Thyroid gland (tissue), 4 donors: ENCODE measurements at regions not wholly inside any gene's neighbourhood (a gene's known extent, or its start where the extent isn't known, plus 50 kb on each side); places are given as distances from the start of the nearest gene placed in this dataset.
"Not testable (repeated sequence)": the region's sequence is repeated elsewhere in the genome, so short reads cannot be mapped to it uniquely, and the experiment has no call there.

Experiments
- DNase-seq, 2 donors: peaks; one replicate each; pipeline ENCODE4 v3.0.0-alpha.2; 2019
- H3K27ac ChIP-seq, 3 donors: fragments of 200-600 bp; sonication (generic); 1 replicate in 2 of 3; 2 replicates in 1 of 3; pipeline ENCODE4 v1.5.1; 2016 to 2019; ENCODE audit warnings: mild to moderate bottlenecking in 1 of 3, moderate library complexity in 1 of 3
- H3K27me3 ChIP-seq: fragments of 200-600 bp; sonication (generic); one replicate; pipeline ENCODE4 v1.5.1; 2019
- H3K36me3 ChIP-seq, 2 donors: fragments of 200-600 bp; sonication (generic); one replicate each; pipeline ENCODE4 v1.5.1; 2016 to 2019
- H3K4me1 ChIP-seq, 2 donors: fragments of 200-600 bp; sonication (generic); one replicate each; pipeline ENCODE4 v1.5.1; 2017 to 2019
- H3K4me3 ChIP-seq, 3 donors: fragments of 200-600 bp; sonication (generic); replicated peaks in 1 of 3; 1 replicate in 2 of 3; 2 replicates in 1 of 3; pipeline ENCODE4 v1.5.1; 2016; ENCODE audit warnings: mild to moderate bottlenecking in 1 of 3
- H3K9me3 ChIP-seq: fragments of 200-600 bp; sonication (generic); one replicate; pipeline ENCODE4 v1.5.1; 2017
- CTCF ChIP-seq, 6 experiments: fragments of 200-600 bp in 3 of 6; fragments of 450-650 bp in 3 of 6; sonication (generic) in 3 of 6; IDR thresholded peaks; one replicate each; pipeline ENCODE4 v1.5.1; 2016 to 2019; ENCODE audit warnings: antibody characterized with exemption in 6 of 6, mild to moderate bottlenecking in 2 of 6, inconsistent platforms in 1 of 6, moderate library complexity in 1 of 6
- POLR2A ChIP-seq, 2 donors: fragments of 450-650 bp; IDR thresholded peaks; one replicate each; pipeline ENCODE4 v1.6.1; 2017; ENCODE audit warnings: antibody characterized with exemption in 2 of 2, mild to moderate bottlenecking in 2 of 2, moderate library complexity in 1 of 2
- WGBS, 2 donors: methylation state at CpG; one replicate each; pipeline ENCODE4 v1.1.5; 2017; 5-methylcytosine and 5-hydroxymethylcytosine counted together
- intact Hi-C: fragments of 100-400 bp; cut with DNase I; formaldehyde crosslinking; loops from one replicate; pipeline ENCODE4 v1.15.1; 2023

GRCh38 chr4:27075603-27076002, 215.0 kb downstream of the STIM2 start:
- H3K4me1 ChIP-seq, intact Hi-C loops, H3K36me3 ChIP-seq, H3K27ac ChIP-seq, H3K9me3 ChIP-seq, H3K4me3 ChIP-seq, DNase-seq, H3K27me3 ChIP-seq: not testable (repeated sequence)
- WGBS, 2 donors = 62 to 67% methylated on average over 15 of the region's 15 CpGs

GRCh38 chr4:27078934-27079455, 218.4 kb downstream of the STIM2 start:
- Histone ChIP-seq H3K4me1 (no peaks in the 10 kb centered on the region), H3K27ac (no peak overlapping the region), H3K9me3 (no peaks in the 10 kb centered on the region), H3K27me3 (no peaks in the 10 kb centered on the region), H3K36me3 (no peaks in the 10 kb centered on the region), H3K4me3 (no peak overlapping the region)
- TF ChIP-seq POLR2A (IDR thresholded peaks at IDR 0.05) (no peak), CTCF (IDR thresholded peaks at IDR 0.05) (no peak)
- intact Hi-C loops = no loop called here
- DNase-seq = no peak
- WGBS, 2 donors = 43% methylated on average over 4 of the region's 4 CpGs

- intact Hi-C loops = no loop called here
Measured at GRCh38 chr4:27081675-27082586, 221.3 kb downstream of the STIM2 start.

GRCh38 chr4:27082776-27083175, 222.1 kb downstream of the STIM2 start:
- TF ChIP-seq CTCF (IDR thresholded peaks at IDR 0.05) (no peak), POLR2A (IDR thresholded peaks at IDR 0.05) (no peak)
- DNase-seq = no peak
- Histone ChIP-seq H3K27ac (no peak overlapping the region), H3K9me3 (no peaks in the 10 kb centered on the region), H3K4me3 (no peak overlapping the region), H3K36me3 (no peaks in the 10 kb centered on the region), H3K27me3 (no peaks in the 10 kb centered on the region), H3K4me1 (peaks cover 0 to 4% of the 10 kb centered on the region in 2 donors)
- intact Hi-C loops = no loop called here
- WGBS, 2 donors = 91 to 93% methylated on average over 4 of the region's 4 CpGs

More at GRCh38 chr4:27081675-27082586, 221.3 kb downstream of the STIM2 start:
- WGBS, 2 donors = 46 to 56% methylated on average over 6 of the region's 6 CpGs
- Histone ChIP-seq H3K9me3 (no peaks in the 10 kb centered on the region), H3K27me3 (no peaks in the 10 kb centered on the region), H3K36me3 (no peaks in the 10 kb centered on the region), H3K4me1 (peaks cover 0 to 4% of the 10 kb centered on the region in 2 donors), H3K27ac (no peak overlapping the region), H3K4me3 (no peak overlapping the region)
- no peak for DNase-seq
- no peak for TF ChIP-seq CTCF (IDR thresholded peaks at IDR 0.05)
- no peak for TF ChIP-seq POLR2A (IDR thresholded peaks at IDR 0.05)

- WGBS, 2 donors = 3 to 4% methylated on average over 33 of the region's 33 CpGs
- Histone ChIP-seq H3K4me3 (no peak overlapping the region), H3K9me3 (no peaks in the 10 kb centered on the region), H3K36me3 (no peaks in the 10 kb centered on the region), H3K4me1 (peaks cover 0 to 4% of the 10 kb centered on the region in 2 donors), H3K27ac (no peak overlapping the region), H3K27me3 (no peaks in the 10 kb centered on the region)
- intact Hi-C loops = no loop called here
- TF ChIP-seq POLR2A (IDR thresholded peaks at IDR 0.05) = no peak
- no peak for TF ChIP-seq CTCF (IDR thresholded peaks at IDR 0.05)
- DNase-seq = peak; percentile 5 to 21
Measured at GRCh38 chr4:27084685-27085361, 224.2 kb downstream of the STIM2 start.
